ENCODE measurements at regions not wholly inside any gene's neighbourhood (a gene's known extent, or its start where the extent isn't known, plus 50 kb on each side); places are given as distances from the start of the nearest gene placed in this dataset.

- H3K9me3 ChIP-seq (ENCODE audit: severe bottlenecking), result no peaks in the 10 kb centered on the region
- TF ChIP-seq CTCF (IDR thresholded peaks at IDR 0.05; ENCODE audit: poor library complexity, severe bottlenecking), result no peak
- H3K36me3 ChIP-seq (ENCODE audit: low read depth), result no peaks in the 10 kb centered on the region
- ATAC-seq (ENCODE audit: low read depth) (no peak), DNase-seq (ENCODE audit: low spot score) (no peak)
- no peaks in the 10 kb centered on the region for H3K27me3 ChIP-seq (ENCODE audit: insufficient read depth, poor library complexity, severe bottlenecking)
- H3K4me1 ChIP-seq (ENCODE audit: insufficient read depth, poor library complexity, severe bottlenecking), result no peaks in the 10 kb centered on the region
- no peak overlapping the region for H3K4me3 ChIP-seq (ENCODE audit: severe bottlenecking)
- no peak overlapping the region for H3K27ac ChIP-seq (ENCODE audit: poor library complexity, severe bottlenecking)
Measured at GRCh38 chr2:6653281-6653750, 212.4 kb downstream of the CMPK2 start.

- H3K27ac ChIP-seq (ENCODE audit: poor library complexity, severe bottlenecking), result no peak overlapping the region
- no peaks in the 10 kb centered on the region for H3K9me3 ChIP-seq (ENCODE audit: severe bottlenecking)
- TF ChIP-seq CTCF (IDR thresholded peaks at IDR 0.05; ENCODE audit: poor library complexity, severe bottlenecking), result no peak
- H3K36me3 ChIP-seq (ENCODE audit: low read depth), result no peaks in the 10 kb centered on the region
- no peak overlapping the region for H3K4me3 ChIP-seq (ENCODE audit: severe bottlenecking)
- no peaks in the 10 kb centered on the region for H3K27me3 ChIP-seq (ENCODE audit: insufficient read depth, poor library complexity, severe bottlenecking)
- DNase-seq (ENCODE audit: low spot score), result no peak
- no peaks in the 10 kb centered on the region for H3K4me1 ChIP-seq (ENCODE audit: insufficient read depth, poor library complexity, severe bottlenecking)
- 0 out of 3 replicates have a peak, but pooled peaks have one; percentile 19 for ATAC-seq (ENCODE audit: low read depth)
Measured at GRCh38 chr2:6654279-6654678, 211.4 kb downstream of the CMPK2 start.

- no peak for ATAC-seq (ENCODE audit: low read depth)
Measured at GRCh38 chr2:6656633-6657032, 209.1 kb downstream of the CMPK2 start.

GRCh38 chr2:6657136-6657535 is 208.6 kb downstream of the CMPK2 start:
- H3K36me3 ChIP-seq (ENCODE audit: low read depth), result no peaks in the 10 kb centered on the region
- no peak overlapping the region for H3K27ac ChIP-seq (ENCODE audit: poor library complexity, severe bottlenecking)
- H3K4me1 ChIP-seq (ENCODE audit: insufficient read depth, poor library complexity, severe bottlenecking), result no peaks in the 10 kb centered on the region
- H3K4me3 ChIP-seq (ENCODE audit: severe bottlenecking), result no peak overlapping the region
- DNase-seq (ENCODE audit: low spot score), result no peak
- no peak for TF ChIP-seq CTCF (IDR thresholded peaks at IDR 0.05; ENCODE audit: poor library complexity, severe bottlenecking)
- ATAC-seq (ENCODE audit: low read depth), result no peak
- H3K9me3 ChIP-seq (ENCODE audit: severe bottlenecking), result no peaks in the 10 kb centered on the region
- H3K27me3 ChIP-seq (ENCODE audit: insufficient read depth, poor library complexity, severe bottlenecking), result no peaks in the 10 kb centered on the region

More at GRCh38 chr2:6656633-6657032, 209.1 kb downstream of the CMPK2 start:
- Histone ChIP-seq H3K4me3 (ENCODE audit: severe bottlenecking) (no peak overlapping the region), H3K27me3 (ENCODE audit: insufficient read depth, poor library complexity, severe bottlenecking) (no peaks in the 10 kb centered on the region), H3K9me3 (ENCODE audit: severe bottlenecking) (no peaks in the 10 kb centered on the region), H3K36me3 (ENCODE audit: low read depth) (no peaks in the 10 kb centered on the region), H3K27ac (ENCODE audit: poor library complexity, severe bottlenecking) (no peak overlapping the region), H3K4me1 (ENCODE audit: insufficient read depth, poor library complexity, severe bottlenecking) (no peaks in the 10 kb centered on the region)
- DNase-seq (ENCODE audit: low spot score), result no peak
- TF ChIP-seq CTCF (IDR thresholded peaks at IDR 0.05; ENCODE audit: poor library complexity, severe bottlenecking), result no peak

GRCh38 chr2:6657855-6658254 is 207.9 kb downstream of the CMPK2 start:
- ATAC-seq (ENCODE audit: low read depth), result no peak
- no peaks in the 10 kb centered on the region for H3K9me3 ChIP-seq (ENCODE audit: severe bottlenecking)
- TF ChIP-seq CTCF (IDR thresholded peaks at IDR 0.05; ENCODE audit: poor library complexity, severe bottlenecking), result no peak
- H3K4me1 ChIP-seq (ENCODE audit: insufficient read depth, poor library complexity, severe bottlenecking), result no peaks in the 10 kb centered on the region
- no peak for DNase-seq (ENCODE audit: low spot score)
- H3K4me3 ChIP-seq (ENCODE audit: severe bottlenecking), result no peak overlapping the region
- H3K27me3 ChIP-seq (ENCODE audit: insufficient read depth, poor library complexity, severe bottlenecking), result no peaks in the 10 kb centered on the region
- no peak overlapping the region for H3K27ac ChIP-seq (ENCODE audit: poor library complexity, severe bottlenecking)
- no peaks in the 10 kb centered on the region for H3K36me3 ChIP-seq (ENCODE audit: low read depth)

Data from RWPE2 (cell line).